OCI-LY1 (cell line): ENCODE measurements at regions not wholly inside any gene's neighbourhood (a gene's known extent, or its start where the extent isn't known, plus 50 kb on each side); places are given as distances from the start of the nearest gene placed in this dataset.

ENCODE experiments used
- H2AFZ ChIP-seq: fragments of 200-600 bp; sonication (generic), shearing (Covaris generic); 2 replicates; pipeline ENCODE4 v1.6.0; 2014; ENCODE audit warnings: antibody characterized with exemption, mild to moderate bottlenecking, low read length
- H3F3A ChIP-seq: fragments of 200-600 bp; sonication (generic), shearing (Covaris generic); 2 replicates; pipeline ENCODE4 v1.6.0; 2014; ENCODE audit warnings: mild to moderate bottlenecking, antibody characterized with exemption, low read length, moderate library complexity; ENCODE audit not compliant: insufficient read depth
- H3K27ac ChIP-seq: fragments of 200-600 bp; sonication (generic); 2 replicates; pipeline ENCODE4 v1.5.1; 2014; ENCODE audit warnings: low read length, mixed run types, mild to moderate bottlenecking, low read depth; ENCODE audit not compliant: poor library complexity, severe bottlenecking
- H3K27me3 ChIP-seq: fragments of 200-600 bp; sonication (generic); 2 replicates; pipeline ENCODE4 v1.6.0; 2014; ENCODE audit warnings: antibody characterized with exemption, mild to moderate bottlenecking, low read length, moderate library complexity; ENCODE audit not compliant: insufficient read depth
- H3K36me3 ChIP-seq: fragments of 200-600 bp; sonication (generic); 2 replicates; pipeline ENCODE4 v1.6.1; 2014; ENCODE audit warnings: mild to moderate bottlenecking, antibody characterized with exemption, low read length, moderate library complexity, mixed read lengths; ENCODE audit not compliant: insufficient read depth
- H3K4me1 ChIP-seq: fragments of 200-600 bp; sonication (generic); 2 replicates; pipeline ENCODE4 v1.5.1; 2014; ENCODE audit warnings: mild to moderate bottlenecking, low read length, moderate library complexity; ENCODE audit not compliant: insufficient read depth, severe bottlenecking
- H3K4me2 ChIP-seq: fragments of 200-600 bp; sonication (generic), shearing (Covaris generic); 2 replicates; pipeline ENCODE4 v1.6.1; 2014; ENCODE audit warnings: low read length
- H3K4me3 ChIP-seq: fragments of 200-600 bp; sonication (generic); 2 replicates; pipeline ENCODE4 v1.5.1; 2014; ENCODE audit warnings: low read length, low read depth, mild to moderate bottlenecking, mixed read lengths; ENCODE audit not compliant: poor library complexity, severe bottlenecking
- H3K79me2 ChIP-seq: fragments of 200-600 bp; shearing (Covaris generic); 2 replicates; pipeline ENCODE4 v1.6.1; 2016; ENCODE audit warnings: mixed run types, low read length, mixed read lengths; ENCODE audit not compliant: insufficient read depth
- H3K9ac ChIP-seq: fragments of 200-600 bp; sonication (generic), shearing (Covaris generic); 2 replicates; pipeline ENCODE4 v1.6.1; 2014; ENCODE audit warnings: mild to moderate bottlenecking, low read length, mixed read lengths
- H3K9me2 ChIP-seq: fragments of 200-600 bp; sonication (generic), shearing (Covaris generic); 2 replicates; pipeline ENCODE4 v1.6.1; 2014; ENCODE audit warnings: low read depth, mild to moderate bottlenecking, low read length, mixed read lengths
- H3K9me3 ChIP-seq: fragments of 200-600 bp; shearing (Covaris generic); 2 replicates; pipeline ENCODE4 v1.6.1; 2014; ENCODE audit warnings: low read length, mixed read lengths
- H4K20me1 ChIP-seq: fragments of 200-600 bp; sonication (generic), shearing (Covaris generic); 2 replicates; pipeline ENCODE4 v1.6.0; 2016; ENCODE audit warnings: mild to moderate bottlenecking, low read length; ENCODE audit not compliant: insufficient read depth
- EZH2 ChIP-seq: fragments of 200-600 bp; sonication (generic), shearing (Covaris generic); IDR thresholded peaks from 2 replicates; pipeline ENCODE4 v1.8.0; 2017; ENCODE audit warnings: borderline replicate concordance, mixed run types, mild to moderate bottlenecking, antibody characterized with exemption, low read length, moderate library complexity, mixed read lengths
- TF ChIP-seq, protein P1 (sequence below): fragments of 200-600 bp; sonication (generic), shearing (Covaris generic); IDR thresholded peaks from 2 replicates; pipeline ENCODE4 v1.5.1; 2017; ENCODE audit warnings: mild to moderate bottlenecking, antibody characterized with exemption, low read length, moderate library complexity, mixed read lengths

DNA sequence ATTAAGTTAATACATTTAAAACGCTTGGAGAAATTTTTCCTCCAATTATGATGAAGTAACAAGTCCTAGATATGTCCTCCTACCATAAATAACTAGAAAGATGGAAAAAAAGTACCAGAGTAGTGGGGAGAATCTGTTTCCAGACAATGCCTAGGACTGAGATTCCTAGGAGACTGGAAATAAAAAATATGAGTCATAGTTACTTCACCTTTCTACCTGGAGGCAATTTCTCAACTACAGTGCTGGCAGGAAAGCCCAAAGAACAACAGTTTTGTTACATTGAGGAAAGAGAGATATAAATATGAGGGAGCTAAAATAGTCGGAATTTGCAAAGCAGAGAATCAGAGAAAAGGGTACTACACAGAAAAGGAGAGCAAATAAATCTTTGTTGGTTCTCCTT lies 202.1 kb upstream of the ARHGAP42 start:
- Histone ChIP-seq H3K9me2 (no peaks in the 10 kb centered on the region), H3K36me3 (no peaks in the 10 kb centered on the region), H3K27me3 (no peaks in the 10 kb centered on the region), H3K27ac (no peak overlapping the region), H3K9ac (no peak overlapping the region), H3K79me2 (no peaks in the 10 kb centered on the region), H3K4me3 (no peak overlapping the region), H4K20me1 (no peaks in the 10 kb centered on the region), H3K9me3 (no peaks in the 10 kb centered on the region), H3K4me1 (no peaks in the 10 kb centered on the region), H3F3A (no peaks in the 10 kb centered on the region), H2AFZ (no peak overlapping the region), H3K4me2 (no peak overlapping the region)
- TF ChIP-seq, protein P1, sequence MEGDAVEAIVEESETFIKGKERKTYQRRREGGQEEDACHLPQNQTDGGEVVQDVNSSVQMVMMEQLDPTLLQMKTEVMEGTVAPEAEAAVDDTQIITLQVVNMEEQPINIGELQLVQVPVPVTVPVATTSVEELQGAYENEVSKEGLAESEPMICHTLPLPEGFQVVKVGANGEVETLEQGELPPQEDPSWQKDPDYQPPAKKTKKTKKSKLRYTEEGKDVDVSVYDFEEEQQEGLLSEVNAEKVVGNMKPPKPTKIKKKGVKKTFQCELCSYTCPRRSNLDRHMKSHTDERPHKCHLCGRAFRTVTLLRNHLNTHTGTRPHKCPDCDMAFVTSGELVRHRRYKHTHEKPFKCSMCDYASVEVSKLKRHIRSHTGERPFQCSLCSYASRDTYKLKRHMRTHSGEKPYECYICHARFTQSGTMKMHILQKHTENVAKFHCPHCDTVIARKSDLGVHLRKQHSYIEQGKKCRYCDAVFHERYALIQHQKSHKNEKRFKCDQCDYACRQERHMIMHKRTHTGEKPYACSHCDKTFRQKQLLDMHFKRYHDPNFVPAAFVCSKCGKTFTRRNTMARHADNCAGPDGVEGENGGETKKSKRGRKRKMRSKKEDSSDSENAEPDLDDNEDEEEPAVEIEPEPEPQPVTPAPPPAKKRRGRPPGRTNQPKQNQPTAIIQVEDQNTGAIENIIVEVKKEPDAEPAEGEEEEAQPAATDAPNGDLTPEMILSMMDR = no peak
- TF ChIP-seq EZH2 = no peak

DNA sequence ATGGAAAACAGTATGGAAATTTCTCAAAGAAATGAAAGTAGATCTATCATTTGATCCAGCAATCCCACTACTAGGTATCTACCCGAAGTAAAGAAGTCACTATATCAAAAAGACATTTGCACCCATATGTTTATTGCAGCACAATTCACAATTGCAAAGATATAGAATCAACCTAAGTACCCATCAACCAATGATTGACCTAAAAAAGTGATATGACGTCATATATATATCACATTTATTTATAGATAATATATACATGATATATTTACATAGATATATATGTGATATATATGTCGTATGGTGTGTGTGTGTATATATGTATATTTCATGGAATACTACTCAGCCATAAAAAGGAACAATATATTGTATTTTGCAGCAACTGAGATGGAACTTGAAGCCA lies 188.3 kb upstream of the ARHGAP42 start:
- H3K4me3 ChIP-seq = no peak overlapping the region
- H3K9me2 ChIP-seq = no peaks in the 10 kb centered on the region
- H2AFZ ChIP-seq = no peak overlapping the region
- H3K9me3 ChIP-seq = no peaks in the 10 kb centered on the region
- no peaks in the 10 kb centered on the region for H4K20me1 ChIP-seq
- H3F3A ChIP-seq = no peaks in the 10 kb centered on the region
- TF ChIP-seq, protein P1 = no peak
- TF ChIP-seq EZH2 = no peak
- H3K79me2 ChIP-seq = no peaks in the 10 kb centered on the region
- no peak overlapping the region for H3K27ac ChIP-seq
- H3K27me3 ChIP-seq = no peaks in the 10 kb centered on the region
- no peak overlapping the region for H3K4me2 ChIP-seq
- H3K4me1 ChIP-seq = no peaks in the 10 kb centered on the region
- no peak overlapping the region for H3K9ac ChIP-seq
- no peaks in the 10 kb centered on the region for H3K36me3 ChIP-seq

DNA sequence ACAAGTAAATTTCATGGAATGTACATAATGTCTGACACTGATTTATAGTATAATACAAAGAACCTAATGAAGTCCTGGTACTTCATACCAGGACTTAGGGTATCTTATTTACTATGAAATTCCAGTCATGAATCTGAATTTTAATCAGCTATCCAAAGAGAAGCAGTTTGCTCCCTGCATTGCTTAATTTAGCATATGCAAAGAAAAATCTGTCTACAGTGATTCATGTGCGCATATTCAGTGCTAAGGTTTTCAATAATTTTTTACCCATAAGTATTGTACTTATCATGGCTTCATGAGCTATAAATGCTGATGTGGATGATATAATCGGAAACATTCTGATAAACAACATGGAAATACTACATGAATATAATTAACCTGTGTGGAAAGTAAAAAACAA lies 185.6 kb upstream of the ARHGAP42 start:
- Histone ChIP-seq H3K9ac (no peak overlapping the region), H3K9me2 (no peaks in the 10 kb centered on the region), H3K27me3 (no peaks in the 10 kb centered on the region), H4K20me1 (no peaks in the 10 kb centered on the region), H3K36me3 (no peaks in the 10 kb centered on the region), H2AFZ (no peak overlapping the region), H3K4me2 (no peak overlapping the region), H3K27ac (no peak overlapping the region), H3K4me3 (no peak overlapping the region), H3F3A (no peaks in the 10 kb centered on the region), H3K79me2 (no peaks in the 10 kb centered on the region), H3K4me1 (no peaks in the 10 kb centered on the region), H3K9me3 (no peaks in the 10 kb centered on the region)
- TF ChIP-seq EZH2 = no peak
- TF ChIP-seq, protein P1 = no peak
